ENCODE measurements at regions not wholly inside any gene's neighbourhood (a gene's known extent, or its start where the extent isn't known, plus 50 kb on each side); places are given as distances from the start of the nearest gene placed in this dataset.

GRCh38 chr20:17856837-17857605 lies 111.6 kb downstream of the SNX5 start:
- H3K27me3 ChIP-seq: no peaks in the 10 kb centered on the region
- TF ChIP-seq CTCF (IDR thresholded peaks at IDR 0.05; ENCODE audit: low read depth, low read length): no peak
- H3K4me1 ChIP-seq (ENCODE audit: low read depth): peaks cover 19% of the 10 kb centered on the region

GRCh38 chr20:17856024-17856564 lies 112.5 kb downstream of the SNX5 start:
- no peaks in the 10 kb centered on the region for H3K27me3 ChIP-seq
- H3K9me3 ChIP-seq (ENCODE audit: low read depth): no peaks in the 10 kb centered on the region
- no peak overlapping the region for H3K27ac ChIP-seq
- peaks cover 21% of the 10 kb centered on the region for H3K4me1 ChIP-seq (ENCODE audit: low read depth)
- no peak for TF ChIP-seq CTCF (IDR thresholded peaks at IDR 0.05; ENCODE audit: low read depth, low read length)
- no peak overlapping the region for H3K4me3 ChIP-seq
- no peaks in the 10 kb centered on the region for H3K36me3 ChIP-seq
- no peak for DNase-seq (ENCODE audit: low read depth in 1 of 2, low spot score in 1 of 2)

More at GRCh38 chr20:17856837-17857605, 111.6 kb downstream of the SNX5 start:
- H3K4me3 ChIP-seq: no peak overlapping the region
- no peaks in the 10 kb centered on the region for H3K36me3 ChIP-seq
- DNase-seq (ENCODE audit: low read depth in 1 of 2, low spot score in 1 of 2): no peak
- no peaks in the 10 kb centered on the region for H3K9me3 ChIP-seq (ENCODE audit: low read depth)
- H3K27ac ChIP-seq: no peak overlapping the region

GRCh38 chr20:17854307-17854903 lies 114.2 kb downstream of the SNX5 start:
- no peak overlapping the region for H3K4me3 ChIP-seq
- H3K27me3 ChIP-seq: no peaks in the 10 kb centered on the region
- DNase-seq (ENCODE audit: low read depth in 1 of 2, low spot score in 1 of 2): peak; percentile 51 to 69
- no peak for TF ChIP-seq CTCF (IDR thresholded peaks at IDR 0.05; ENCODE audit: low read depth, low read length)
- H3K36me3 ChIP-seq: no peaks in the 10 kb centered on the region
- H3K4me1 ChIP-seq (ENCODE audit: low read depth): peaks cover 11% of the 10 kb centered on the region
- H3K27ac ChIP-seq: no peak overlapping the region
- H3K9me3 ChIP-seq (ENCODE audit: low read depth): no peaks in the 10 kb centered on the region

GRCh38 chr20:17852323-17852722 lies 116.3 kb downstream of the SNX5 start:
- H3K4me1 ChIP-seq (ENCODE audit: low read depth): peaks cover 9% of the 10 kb centered on the region
- no peak for DNase-seq (ENCODE audit: low read depth in 1 of 2, low spot score in 1 of 2)
- H3K27ac ChIP-seq: no peak overlapping the region
- no peak for TF ChIP-seq CTCF (IDR thresholded peaks at IDR 0.05; ENCODE audit: low read depth, low read length)
- H3K9me3 ChIP-seq (ENCODE audit: low read depth): no peaks in the 10 kb centered on the region
- no peak overlapping the region for H3K4me3 ChIP-seq
- H3K36me3 ChIP-seq: no peaks in the 10 kb centered on the region
- no peaks in the 10 kb centered on the region for H3K27me3 ChIP-seq

- H3K27ac ChIP-seq: no peak overlapping the region
- H3K4me3 ChIP-seq: no peak overlapping the region
- DNase-seq (ENCODE audit: low read depth in 1 of 2, low spot score in 1 of 2): no peak
- no peaks in the 10 kb centered on the region for H3K9me3 ChIP-seq (ENCODE audit: low read depth)
- no peaks in the 10 kb centered on the region for H3K27me3 ChIP-seq
- peaks cover 11% of the 10 kb centered on the region for H3K4me1 ChIP-seq (ENCODE audit: low read depth)
- no peaks in the 10 kb centered on the region for H3K36me3 ChIP-seq
- TF ChIP-seq CTCF (IDR thresholded peaks at IDR 0.05; ENCODE audit: low read depth, low read length): no peak
Measured at GRCh38 chr20:17850684-17851026, 117.9 kb downstream of the SNX5 start.

Data from cardiac muscle cell (in vitro differentiated cells and primary cell).